DND-41 (cell line): ENCODE measurements at regions not wholly inside any gene's neighbourhood (a gene's known extent, or its start where the extent isn't known, plus 50 kb on each side); places are given as distances from the start of the nearest gene placed in this dataset.

Experiments
- ATAC-seq: fragments of 200-7000 bp; cut with Tn5 transposase; 3 replicates; pipeline ENCODE4 v1.9.1; 2021; ENCODE audit warnings: low read depth; ENCODE audit not compliant: insufficient read depth
- DNase-seq: peaks from one replicate; pipeline ENCODE4 v3.0.0-alpha.2; 2020
- H2AFZ ChIP-seq: 2 replicates; pipeline ENCODE4 v1.6.0; 2012; ENCODE audit warnings: low read depth, low read length
- H3K27ac ChIP-seq: 2 replicates; pipeline ENCODE4 v1.5.1; 2012; ENCODE audit warnings: low read length, inconsistent platforms
- H3K27me3 ChIP-seq: fragments of 200-600 bp; sonication (generic); 2 replicates; pipeline ENCODE4 v1.6.0; 2012; ENCODE audit warnings: low read length, mild to moderate bottlenecking, inconsistent platforms; ENCODE audit not compliant: insufficient read depth, poor library complexity
- H3K36me3 ChIP-seq: 2 replicates; pipeline ENCODE4 v1.5.1; 2012; ENCODE audit warnings: low read length, inconsistent platforms; ENCODE audit not compliant: insufficient read depth
- H3K4me1 ChIP-seq: 2 replicates; pipeline ENCODE4 v1.5.1; 2012; ENCODE audit warnings: mild to moderate bottlenecking, low read length; ENCODE audit not compliant: insufficient read depth
- H3K4me2 ChIP-seq: 2 replicates; pipeline ENCODE4 v1.6.0; 2012; ENCODE audit warnings: mild to moderate bottlenecking, moderate library complexity, low read length, inconsistent platforms; ENCODE audit not compliant: insufficient read depth
- H3K4me3 ChIP-seq, 2 experiments: fragments of 200-600 bp in 1 of 2; shearing (Covaris generic) in 1 of 2; 2 replicates each; pipeline ENCODE4 v1.5.1; 2012 to 2016; ENCODE audit warnings: inconsistent platforms in 2 of 2, low read length in 2 of 2, mild to moderate bottlenecking in 2 of 2, low read depth in 1 of 2, moderate library complexity in 1 of 2
- H3K79me2 ChIP-seq: 2 replicates; pipeline ENCODE4 v1.6.0; 2012; ENCODE audit warnings: low read length, inconsistent platforms; ENCODE audit not compliant: insufficient read depth
- H3K9ac ChIP-seq: 2 replicates; pipeline ENCODE4 v1.6.0; 2012; ENCODE audit warnings: low read depth, mild to moderate bottlenecking, inconsistent platforms, low read length, moderate library complexity
- H3K9me3 ChIP-seq: 2 replicates; pipeline ENCODE4 v1.5.1; 2012; ENCODE audit warnings: low read length, moderate library complexity, mild to moderate bottlenecking, inconsistent platforms; ENCODE audit not compliant: insufficient read depth, severe bottlenecking
- H4K20me1 ChIP-seq: 2 replicates; pipeline ENCODE4 v1.6.0; 2012; ENCODE audit warnings: low read length; ENCODE audit not compliant: insufficient read depth
- CTCF ChIP-seq: IDR thresholded peaks from 2 replicates; pipeline ENCODE4 v1.5.1; 2012; ENCODE audit warnings: borderline replicate concordance, low read length, moderate library complexity, mild to moderate bottlenecking; ENCODE audit not compliant: poor library complexity, severe bottlenecking; ENCODE audit errors: extremely low read depth
- EZH2 ChIP-seq: IDR thresholded peaks from 3 replicates; pipeline ENCODE4 v1.6.1; 2012; ENCODE audit warnings: borderline replicate concordance, low read depth, mild to moderate bottlenecking, moderate library complexity, low read length, inconsistent platforms; ENCODE audit not compliant: severe bottlenecking

- no peaks in the 10 kb centered on the region for H3K9me3 ChIP-seq
- H2AFZ ChIP-seq: no peak overlapping the region
- no peaks in the 10 kb centered on the region for H3K27me3 ChIP-seq
- H4K20me1 ChIP-seq: peaks cover 18% of the 10 kb centered on the region
- DNase-seq (no peak), ATAC-seq (no peak)
- no peak overlapping the region for H3K4me2 ChIP-seq
- no peak overlapping the region for H3K9ac ChIP-seq
- H3K79me2 ChIP-seq: no peaks in the 10 kb centered on the region
- TF ChIP-seq CTCF (no peak), EZH2 (no peak)
- H3K36me3 ChIP-seq: no peaks in the 10 kb centered on the region
- no peak overlapping the region for H3K4me3 ChIP-seq
- peaks cover 30% of the 10 kb centered on the region for H3K4me1 ChIP-seq
- no peak overlapping the region for H3K27ac ChIP-seq
Observed at GRCh38 chr1:25026730-25027450, 96.8 kb upstream of the RUNX3 start.

GRCh38 chr1:25026304-25026703, 96.2 kb upstream of the RUNX3 start:
- no peak overlapping the region for H3K4me2 ChIP-seq

DNA sequence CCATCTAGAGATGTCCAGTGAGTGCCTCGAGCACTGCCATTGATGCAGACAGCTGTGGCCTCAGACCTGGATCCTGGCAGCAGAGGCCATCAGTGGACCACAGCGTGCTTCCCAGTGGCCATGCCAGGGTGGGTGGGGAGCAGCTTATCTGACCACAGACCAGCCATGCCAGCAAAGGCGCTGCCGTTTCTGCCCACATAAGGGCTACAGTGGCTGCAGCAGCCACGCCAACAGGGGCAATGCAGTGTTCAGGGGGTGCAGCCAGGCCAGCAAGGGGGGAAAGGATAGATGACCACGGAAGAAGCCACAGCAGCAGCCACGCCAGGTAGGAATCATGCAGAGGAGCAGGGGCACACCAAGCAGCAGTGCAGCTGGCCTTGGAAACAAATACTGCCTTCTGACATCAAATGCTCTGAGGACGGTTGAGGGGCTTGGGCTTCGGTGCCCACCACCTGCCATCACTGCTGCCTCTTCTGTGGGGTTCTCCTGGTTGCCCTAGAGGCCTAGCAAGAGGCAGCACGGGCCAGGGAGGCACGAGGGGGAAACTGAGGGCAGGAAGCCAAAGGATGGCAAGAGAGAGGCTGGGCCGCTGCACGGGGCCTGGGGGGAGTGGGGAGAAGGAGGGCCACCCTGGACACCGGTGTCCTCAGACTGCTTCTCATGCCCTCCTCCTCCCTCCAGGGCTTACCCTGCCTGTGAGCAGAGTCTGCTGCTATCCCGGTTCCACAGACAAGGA, 94.7 kb upstream of the RUNX3 start:
- Histone ChIP-seq H3K9ac (no peak overlapping the region), H3K4me3 (no peak overlapping the region), H3K27ac (no peak overlapping the region), H3K27me3 (no peaks in the 10 kb centered on the region), H4K20me1 (peaks cover 29% of the 10 kb centered on the region), H2AFZ (no peak overlapping the region), H3K79me2 (no peaks in the 10 kb centered on the region), H3K9me3 (no peaks in the 10 kb centered on the region), H3K36me3 (no peaks in the 10 kb centered on the region), H3K4me1 (peaks cover 33% of the 10 kb centered on the region), H3K4me2 (no peak overlapping the region)
- DNase-seq: no peak
- TF ChIP-seq CTCF: no peak
- TF ChIP-seq EZH2: no peak
- no peak for ATAC-seq

More at GRCh38 chr1:25026304-25026703, 96.2 kb upstream of the RUNX3 start:
- H3K4me1 ChIP-seq: peaks cover 33% of the 10 kb centered on the region
- H3K4me3 ChIP-seq: no peak overlapping the region
- no peak for ATAC-seq
- no peaks in the 10 kb centered on the region for H3K9me3 ChIP-seq
- H3K79me2 ChIP-seq: no peaks in the 10 kb centered on the region
- no peaks in the 10 kb centered on the region for H3K36me3 ChIP-seq
- DNase-seq: no peak
- TF ChIP-seq CTCF (no peak), EZH2 (no peak)
- H3K9ac ChIP-seq: no peak overlapping the region
- no peak overlapping the region for H3K27ac ChIP-seq
- no peaks in the 10 kb centered on the region for H3K27me3 ChIP-seq
- peaks cover 22% of the 10 kb centered on the region for H4K20me1 ChIP-seq
- no peak overlapping the region for H2AFZ ChIP-seq
